GM19043 (cell line): ENCODE measurements at regions not wholly inside any gene's neighbourhood (a gene's known extent, or its start where the extent isn't known, plus 50 kb on each side); places are given as distances from the start of the nearest gene placed in this dataset.

Experiments used
- ATAC-seq: cut with Tn5 transposase; IDR thresholded peaks from one replicate; pipeline ENCODE4 v1.9.1; 2021; ENCODE audit warnings: low read depth; ENCODE audit not compliant: unreplicated experiment

DNA sequence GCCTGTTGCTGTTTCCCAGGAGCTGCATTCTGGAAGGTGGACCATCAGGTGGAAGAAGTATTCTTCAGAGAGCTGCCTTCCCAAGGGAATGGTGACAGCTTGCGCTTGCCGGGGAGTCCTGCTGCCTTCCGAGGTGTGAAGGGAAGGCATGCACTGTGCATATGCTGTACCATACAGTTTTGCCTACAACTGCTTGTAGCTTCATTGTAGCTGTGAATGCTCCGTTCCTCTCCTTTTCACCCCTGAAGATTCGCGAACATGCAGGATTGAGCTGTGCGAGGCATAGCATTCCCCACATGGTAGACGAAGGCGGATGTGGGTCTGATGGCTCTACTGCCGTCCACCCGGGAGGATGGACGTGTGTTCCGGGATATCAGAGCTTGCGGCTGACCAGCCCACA is 243.2 kb upstream of the TSHZ3 start:
- no peak for ATAC-seq

GRCh38 chr19:31594701-31595100 is 245.5 kb upstream of the TSHZ3 start:
- no peak for ATAC-seq

DNA sequence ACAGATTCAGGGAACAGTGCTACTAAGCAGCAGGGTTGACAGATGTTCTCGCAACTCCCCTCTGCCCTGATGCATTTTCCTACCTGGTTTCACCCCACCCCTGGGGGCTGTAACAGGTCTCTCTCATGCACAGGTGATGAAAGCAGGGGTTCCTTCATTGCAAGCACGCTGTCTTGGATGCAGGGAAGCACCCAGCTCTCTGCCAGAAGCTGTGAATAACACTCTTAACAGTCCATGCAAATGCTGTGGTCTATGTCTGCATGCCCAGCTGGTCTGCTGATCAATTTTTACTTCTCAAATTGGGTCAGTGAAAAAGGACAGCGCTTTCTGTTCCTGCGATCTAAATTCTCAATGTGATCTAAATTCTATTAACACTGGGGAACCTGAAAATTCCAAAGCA is 246.3 kb upstream of the TSHZ3 start:
- ATAC-seq = no peak

DNA sequence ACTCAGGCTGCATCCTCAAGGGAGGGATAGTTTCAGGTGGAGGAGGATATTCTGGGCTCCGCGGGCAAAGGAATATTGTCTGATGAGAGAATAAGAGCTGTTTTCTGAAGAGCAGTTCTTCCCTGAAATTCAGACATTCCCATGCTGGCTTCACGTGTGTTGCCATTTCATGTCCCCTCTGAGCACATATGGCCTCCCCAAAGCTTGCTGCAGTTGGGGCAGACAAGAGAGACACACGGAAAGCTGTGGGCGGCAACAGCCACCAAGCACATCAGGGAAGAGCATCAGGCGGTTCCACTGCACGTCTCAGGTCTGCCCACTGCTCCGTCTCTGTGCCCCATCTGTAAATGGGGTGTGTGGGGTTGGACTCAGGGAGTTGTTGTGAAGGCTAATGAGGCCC is 247.5 kb upstream of the TSHZ3 start:
- ATAC-seq = no peak

GRCh38 chr19:31597616-31598015 is 248.4 kb upstream of the TSHZ3 start:
- ATAC-seq = no peak

DNA sequence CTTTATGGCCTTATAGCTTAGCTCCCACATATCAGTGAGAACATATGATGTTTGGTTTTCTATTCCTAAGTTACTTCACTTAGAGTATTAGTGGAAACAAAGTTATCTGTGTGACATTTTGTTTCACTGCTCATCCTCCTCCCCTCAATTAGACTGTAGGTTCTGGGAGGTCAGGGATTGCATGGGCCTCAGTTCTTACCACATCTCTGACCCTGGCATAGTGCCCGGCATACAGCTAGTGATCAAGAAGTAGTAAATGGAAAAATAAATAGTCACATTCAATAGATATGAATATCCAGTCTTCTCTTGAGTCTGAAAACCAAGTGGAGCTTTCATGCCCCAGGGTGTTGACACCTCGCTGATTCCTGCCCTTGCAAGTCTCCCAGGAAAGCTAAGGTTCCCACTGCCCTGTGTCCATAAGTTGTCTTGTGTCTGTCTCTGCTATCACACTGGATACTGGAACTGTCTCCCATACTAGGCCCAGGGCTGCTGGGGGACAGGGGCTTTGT is 249.5 kb upstream of the TSHZ3 start:
- no peak for ATAC-seq

- ATAC-seq = no peak
Observed at GRCh38 chr19:31600731-31601295, 251.6 kb upstream of the TSHZ3 start.

DNA sequence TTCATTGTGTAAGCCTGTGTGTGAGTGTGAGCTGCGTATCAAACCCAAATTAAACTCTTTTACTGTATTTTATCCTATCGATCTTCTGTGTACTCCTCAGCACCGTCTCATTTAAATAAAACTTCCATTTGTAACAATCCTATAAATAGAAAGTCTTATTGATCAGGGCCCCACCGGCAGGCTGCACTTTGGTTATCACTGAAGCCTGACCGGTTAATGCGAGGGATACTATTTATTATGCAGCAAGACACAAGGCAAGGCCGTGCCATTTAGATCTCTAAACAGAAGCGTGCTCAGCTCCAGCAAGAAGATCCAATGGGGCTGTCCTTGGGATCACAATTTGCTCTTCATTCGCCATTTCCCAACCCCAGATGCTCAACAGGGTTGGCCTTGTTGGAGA is 252.6 kb upstream of the TSHZ3 start:
- ATAC-seq = no peak

DNA sequence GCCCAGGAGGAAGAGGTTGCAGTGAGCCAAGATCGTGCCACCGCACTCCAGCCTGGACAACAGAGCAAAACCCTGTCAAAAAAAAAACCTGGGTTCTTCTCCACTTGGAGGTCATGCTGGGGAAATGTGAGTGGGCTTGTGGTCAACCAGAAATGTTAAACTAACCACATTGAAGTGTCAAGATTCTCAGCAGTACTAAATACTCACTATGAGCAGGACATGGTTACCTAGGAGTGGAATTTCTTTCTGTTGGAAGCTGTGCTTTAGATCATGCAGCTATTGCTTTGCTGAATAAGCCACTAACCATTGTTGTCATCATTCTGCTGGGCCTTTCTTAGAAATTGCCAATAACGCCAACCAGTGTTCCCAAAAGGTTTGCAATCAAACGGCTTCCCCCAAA is 253.3 kb upstream of the TSHZ3 start:
- ATAC-seq = no peak

- ATAC-seq = no peak
Observed at GRCh38 chr19:31604493-31605040, 255.3 kb upstream of the TSHZ3 start.

GRCh38 chr19:31610018-31610417 is 260.8 kb upstream of the TSHZ3 start:
- ATAC-seq = no peak

GRCh38 chr19:31611046-31611877 is 262.0 kb upstream of the TSHZ3 start:
- no peak for ATAC-seq

DNA sequence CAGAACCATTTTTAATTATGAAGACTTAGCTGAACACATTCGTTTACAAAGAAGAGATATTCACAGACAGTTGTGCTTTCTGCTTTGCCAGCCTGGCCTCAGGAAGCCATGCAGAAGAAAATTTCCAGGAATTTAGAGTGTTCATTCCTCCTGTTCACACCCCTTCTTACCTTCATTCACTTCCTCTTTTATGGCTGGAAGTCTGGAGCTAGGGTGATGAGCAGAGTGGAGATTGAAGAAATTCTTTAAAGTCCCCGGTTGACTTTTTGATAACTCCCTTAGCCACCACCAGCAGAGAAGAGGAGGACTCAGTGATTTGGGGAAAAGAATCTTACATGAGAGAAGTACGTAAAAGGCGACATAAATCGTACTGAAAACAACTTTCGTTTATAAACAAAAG is 263.6 kb upstream of the TSHZ3 start:
- no peak for ATAC-seq

DNA sequence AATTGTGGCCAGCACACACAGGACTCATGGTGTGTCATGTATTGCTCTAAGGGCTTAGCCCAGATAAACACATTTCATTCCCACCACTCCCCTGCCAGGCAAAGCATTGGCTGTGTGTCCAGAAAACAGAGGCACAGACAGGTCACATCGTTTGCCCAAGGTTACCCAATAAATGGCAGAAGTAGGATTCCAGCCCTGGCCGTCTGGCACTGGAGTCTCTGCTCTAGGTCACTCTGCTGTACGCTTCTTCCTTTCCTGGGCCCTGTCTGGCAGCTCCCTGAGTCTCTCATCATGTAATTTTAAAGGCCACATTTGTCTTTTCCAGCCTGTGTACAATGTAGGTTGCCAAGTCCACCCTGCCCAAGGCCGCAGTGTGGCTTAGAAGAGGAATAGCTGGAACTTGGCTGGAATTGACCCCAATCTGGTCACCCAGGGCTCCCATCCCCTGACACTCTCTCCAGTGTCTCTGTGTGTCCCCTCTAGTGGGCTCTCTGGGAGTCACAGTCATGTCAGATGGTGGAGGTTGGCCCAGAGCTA is 264.5 kb upstream of the TSHZ3 start:
- ATAC-seq = no peak

- no peak for ATAC-seq
Observed at GRCh38 chr19:31616031-31616430, 266.8 kb upstream of the TSHZ3 start.

- no peak for ATAC-seq
Observed at GRCh38 chr19:31617010-31617585, 267.9 kb upstream of the TSHZ3 start.

DNA sequence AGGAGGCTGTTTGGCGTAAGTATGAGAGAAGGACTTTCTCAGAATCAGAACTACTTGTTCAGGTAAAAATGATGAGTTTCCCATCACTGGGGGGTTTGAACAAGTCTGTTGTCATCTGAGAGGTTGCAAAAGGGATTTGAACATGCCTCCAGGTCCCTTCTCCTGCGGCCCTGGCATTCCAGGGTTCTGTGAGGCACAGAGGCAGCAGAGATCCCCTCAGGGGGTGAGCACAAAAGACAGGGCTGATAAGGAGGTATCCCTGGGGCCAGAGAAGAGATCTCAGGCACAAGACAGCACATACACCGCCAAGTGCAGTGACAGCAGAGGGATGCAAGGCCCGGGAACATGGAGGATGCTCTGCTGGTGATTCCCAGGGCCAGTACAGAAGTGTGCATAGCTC is 275.8 kb upstream of the TSHZ3 start:
- no peak for ATAC-seq

GRCh38 chr19:31625575-31625974 is 276.3 kb upstream of the TSHZ3 start:
- ATAC-seq = no peak

GRCh38 chr19:31626941-31627340 is 277.7 kb upstream of the TSHZ3 start:
- no peak for ATAC-seq

GRCh38 chr19:31627620-31628365 is 278.6 kb upstream of the TSHZ3 start:
- no peak for ATAC-seq
